ENCODE measurements at regions not wholly inside any gene's neighbourhood (a gene's known extent, or its start where the extent isn't known, plus 50 kb on each side); places are given as distances from the start of the nearest gene placed in this dataset.

GRCh38 chr1:60978421-60979357, 103.7 kb upstream of the NFIA start:
- no peak overlapping the region for H3K18ac ChIP-seq (ENCODE audit: insufficient read length, low read depth, low read length)
- no peaks in the 10 kb centered on the region for H3K27me3 ChIP-seq (ENCODE audit: insufficient read depth, low read length)
- H3K27ac Mint-ChIP-seq = no peak overlapping the region
- no peak overlapping the region for H4K91ac ChIP-seq (ENCODE audit: insufficient read length, low read depth, low read length)
- peaks cover 5% of the 10 kb centered on the region; the same call in 1 of the 2 replicates for H3K27me3 Mint-ChIP-seq (ENCODE audit: low read depth)
- H4K20me1 ChIP-seq (ENCODE audit: control insufficient read depth, insufficient read depth, insufficient read length) = no peaks in the 10 kb centered on the region
- no peak overlapping the region for H3K23ac ChIP-seq (ENCODE audit: insufficient read length, low read depth, low read length)
- no peak overlapping the region for H3K56ac ChIP-seq (ENCODE audit: insufficient read length, low read depth, low read length)
- DNase-seq = peak; percentile 46
- no peak overlapping the region for H4K5ac ChIP-seq (ENCODE audit: insufficient read length, low read depth, low read length)
- H3K23me2 ChIP-seq (ENCODE audit: insufficient read length, low read depth, low read length, poor library complexity, severe bottlenecking) = no peaks in the 10 kb centered on the region
- H3K4me1 Mint-ChIP-seq = peaks cover 19 to 20% of the 10 kb centered on the region in 2 experiments
- no peak overlapping the region for H3K9ac ChIP-seq (ENCODE audit: extremely low read depth, insufficient read length, low read length)
- no peak overlapping the region for H3K27ac ChIP-seq (ENCODE audit: insufficient read length, low read depth, low read length)
- H2AK5ac ChIP-seq (ENCODE audit: insufficient read length, low read length) = no peak overlapping the region
- peak; percentile 65 for TF ChIP-seq CTCF (conservative IDR thresholded peaks at IDR 0.05)
- H3K9me3 ChIP-seq (ENCODE audit: control insufficient read depth, low read depth, low read length) = no peaks in the 10 kb centered on the region
- no peaks in the 10 kb centered on the region for H3K79me1 ChIP-seq (ENCODE audit: insufficient read depth, low read depth, low read length, poor library complexity, severe bottlenecking)
- no peak overlapping the region for H3K4me2 ChIP-seq (ENCODE audit: insufficient read depth, insufficient read length, low read length)
- H2AFZ ChIP-seq (ENCODE audit: low read length) = no peak overlapping the region
- no peak overlapping the region for H3K4me3 Mint-ChIP-seq
- no peak overlapping the region for H2BK120ac ChIP-seq (ENCODE audit: low read depth, low read length, poor library complexity, severe bottlenecking)
- H3K14ac ChIP-seq (ENCODE audit: insufficient read depth, low read length) = no peak overlapping the region
- no peak overlapping the region for H2BK20ac ChIP-seq (ENCODE audit: low read depth, low read length, poor library complexity, severe bottlenecking)
- no peak overlapping the region for H3T11ph ChIP-seq (ENCODE audit: low read length)
- WGBS (ENCODE audit: extremely low coverage, insufficient read length, low lambda C conversion rate) = no CpG with 5 or more reads among the region's 4 CpGs
- no peak overlapping the region for H2BK12ac ChIP-seq (ENCODE audit: insufficient read length, low read depth, low read length)
- H3K36me3 Mint-ChIP-seq (ENCODE audit: insufficient read depth in 1 of 3, low read depth in 3 of 3) = no peaks in the 10 kb centered on the region
- H2BK5ac ChIP-seq (ENCODE audit: insufficient read length, low read length) = no peak overlapping the region
- H3K9me3 Mint-ChIP-seq = no peaks in the 10 kb centered on the region
- H2BK15ac ChIP-seq (ENCODE audit: low read depth, low read length) = no peak overlapping the region
- no peaks in the 10 kb centered on the region for H3K79me2 ChIP-seq (ENCODE audit: insufficient read depth, low read length)
- no peaks in the 10 kb centered on the region; the same call in 1 of the 2 replicates for H3K4me1 ChIP-seq (ENCODE audit: insufficient read depth, low read length)
- no peak overlapping the region for H4K8ac ChIP-seq (replicated peaks; ENCODE audit: insufficient read length, low read depth, low read length)
- H3K4ac ChIP-seq (ENCODE audit: low read depth, low read length) = no peak overlapping the region
